Endothelial cell of umbilical vein (primary cell): ENCODE measurements at regions not wholly inside any gene's neighbourhood (a gene's known extent, or its start where the extent isn't known, plus 50 kb on each side); places are given as distances from the start of the nearest gene placed in this dataset.

ENCODE experiments used
- MYC ChIP-seq: IDR thresholded peaks from one replicate; pipeline ENCODE4 v1.6.1; 2011; ENCODE audit warnings: mild to moderate bottlenecking, low read depth, low read length
- POLR2A ChIP-seq: IDR thresholded peaks from 2 replicates; pipeline ENCODE4 v1.6.1; 2012; ENCODE audit warnings: low read depth, mild to moderate bottlenecking, control low read depth, low read length
- TF ChIP-seq, protein P1 (sequence below), 2 donors: IDR thresholded peaks; 1 replicate in 1 of 2; 2 replicates in 1 of 2; pipeline ENCODE4 v1.5.1; 2011; ENCODE audit warnings: low read length in 2 of 2, mild to moderate bottlenecking in 2 of 2, moderate library complexity in 2 of 2, control low read depth in 1 of 2, inconsistent platforms in 1 of 2, low read depth in 1 of 2; ENCODE audit not compliant: insufficient read depth in 1 of 2; ENCODE audit errors: extremely low read depth in 1 of 2

DNA sequence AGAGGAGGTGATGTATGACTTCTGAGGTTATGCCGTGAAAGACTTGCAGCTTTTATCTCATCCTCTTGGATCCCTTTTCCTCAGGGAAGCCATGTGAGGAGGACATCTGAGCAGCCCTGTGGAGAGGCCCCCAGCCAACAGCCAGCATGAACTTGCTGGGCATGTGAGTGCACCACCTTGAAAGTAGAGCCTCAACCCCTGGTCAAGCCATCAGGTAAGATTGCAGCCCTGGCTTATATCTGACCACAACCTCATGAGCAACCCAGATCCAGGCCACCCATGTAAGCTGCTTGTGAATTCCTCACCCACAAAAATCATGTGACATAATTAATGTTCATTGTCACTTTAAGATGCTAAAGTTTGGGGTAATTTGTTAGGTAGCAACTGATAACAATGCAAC is 121.0 kb downstream of the MIAT start:
- TF ChIP-seq, protein P1, sequence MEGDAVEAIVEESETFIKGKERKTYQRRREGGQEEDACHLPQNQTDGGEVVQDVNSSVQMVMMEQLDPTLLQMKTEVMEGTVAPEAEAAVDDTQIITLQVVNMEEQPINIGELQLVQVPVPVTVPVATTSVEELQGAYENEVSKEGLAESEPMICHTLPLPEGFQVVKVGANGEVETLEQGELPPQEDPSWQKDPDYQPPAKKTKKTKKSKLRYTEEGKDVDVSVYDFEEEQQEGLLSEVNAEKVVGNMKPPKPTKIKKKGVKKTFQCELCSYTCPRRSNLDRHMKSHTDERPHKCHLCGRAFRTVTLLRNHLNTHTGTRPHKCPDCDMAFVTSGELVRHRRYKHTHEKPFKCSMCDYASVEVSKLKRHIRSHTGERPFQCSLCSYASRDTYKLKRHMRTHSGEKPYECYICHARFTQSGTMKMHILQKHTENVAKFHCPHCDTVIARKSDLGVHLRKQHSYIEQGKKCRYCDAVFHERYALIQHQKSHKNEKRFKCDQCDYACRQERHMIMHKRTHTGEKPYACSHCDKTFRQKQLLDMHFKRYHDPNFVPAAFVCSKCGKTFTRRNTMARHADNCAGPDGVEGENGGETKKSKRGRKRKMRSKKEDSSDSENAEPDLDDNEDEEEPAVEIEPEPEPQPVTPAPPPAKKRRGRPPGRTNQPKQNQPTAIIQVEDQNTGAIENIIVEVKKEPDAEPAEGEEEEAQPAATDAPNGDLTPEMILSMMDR (IDR thresholded peaks at IDR 0.05; ENCODE audit: extremely low read depth in 1 of 2, insufficient read depth in 1 of 2, low read depth in 1 of 2, low read length in 2 of 2) = no peak
- TF ChIP-seq MYC (no peak), POLR2A (no peak)
